GM19351 (cell line): ENCODE measurements at regions not wholly inside any gene's neighbourhood (a gene's known extent, or its start where the extent isn't known, plus 50 kb on each side); places are given as distances from the start of the nearest gene placed in this dataset.
"Not testable (repeated sequence)": the region's sequence is repeated elsewhere in the genome, so short reads cannot be mapped to it uniquely, and the experiment has no call there.

Source experiments
- ATAC-seq: cut with Tn5 transposase; IDR thresholded peaks from one replicate; pipeline ENCODE4 v1.9.1; 2021; ENCODE audit warnings: mild to moderate bottlenecking, moderate library complexity; ENCODE audit not compliant: unreplicated experiment

DNA sequence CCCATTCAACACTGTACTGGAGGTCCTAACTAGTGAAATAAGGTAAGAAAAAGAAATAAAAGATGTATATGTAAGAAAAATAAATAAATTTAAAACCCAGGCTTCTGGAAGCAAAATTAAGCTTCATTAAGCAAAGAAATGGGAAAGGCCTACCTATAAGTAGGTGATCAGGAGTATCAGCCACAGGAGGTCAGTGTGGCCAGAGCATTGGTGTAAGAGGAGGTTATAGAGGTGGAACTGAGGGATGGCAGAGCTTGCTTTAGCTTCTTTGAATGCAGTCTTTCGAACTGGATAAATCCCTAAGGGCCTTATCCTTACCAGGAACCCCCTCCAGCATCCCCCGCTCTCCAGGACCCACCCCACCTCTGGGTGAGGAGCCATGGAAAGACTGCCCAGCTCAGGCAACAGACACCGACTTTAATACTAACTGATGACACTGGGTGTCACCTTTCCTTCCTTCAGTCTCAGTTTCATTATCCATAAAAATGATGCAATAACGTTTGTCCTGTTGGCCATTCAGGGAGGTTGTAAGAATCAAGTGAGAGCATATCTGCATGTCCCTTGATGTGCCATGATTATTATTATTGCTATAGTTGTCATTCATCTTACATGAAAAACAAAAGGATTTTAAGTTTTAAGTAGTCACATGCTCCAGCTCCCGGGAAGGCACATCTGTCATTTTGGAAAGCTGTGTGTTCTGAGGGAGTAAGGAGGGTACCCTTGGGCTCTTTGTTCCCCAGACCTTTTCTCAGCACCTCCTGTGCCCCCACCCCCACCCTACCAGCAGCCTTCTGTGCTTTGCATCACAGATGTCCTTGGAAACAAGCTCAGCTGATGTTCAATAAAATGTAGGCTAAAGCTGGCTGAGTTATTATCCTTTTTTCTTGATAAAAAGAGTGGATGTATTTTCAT, 50.8 kb upstream of the CTNNA1 start:
- ATAC-seq: no peak

DNA sequence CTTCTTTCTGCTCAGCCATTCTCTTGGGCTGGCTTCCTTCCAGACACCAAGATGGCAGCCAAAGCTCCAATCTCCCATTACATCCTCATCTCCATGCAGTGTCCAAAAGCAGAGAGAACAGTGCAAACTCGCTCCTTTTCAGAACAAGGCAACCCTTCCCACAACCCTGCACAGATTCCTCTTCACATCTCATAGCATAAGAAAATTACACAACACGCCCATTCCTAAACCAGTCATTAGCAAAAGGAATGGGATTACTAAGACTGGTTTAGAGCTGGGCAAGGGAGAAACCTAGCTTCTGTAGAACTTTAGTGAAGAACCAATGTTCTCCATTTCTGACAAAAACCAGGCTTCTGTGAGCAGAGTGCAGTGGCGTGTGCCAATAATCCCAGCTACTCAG, 51.5 kb upstream of the CTNNA1 start:
- ATAC-seq: no peak

DNA sequence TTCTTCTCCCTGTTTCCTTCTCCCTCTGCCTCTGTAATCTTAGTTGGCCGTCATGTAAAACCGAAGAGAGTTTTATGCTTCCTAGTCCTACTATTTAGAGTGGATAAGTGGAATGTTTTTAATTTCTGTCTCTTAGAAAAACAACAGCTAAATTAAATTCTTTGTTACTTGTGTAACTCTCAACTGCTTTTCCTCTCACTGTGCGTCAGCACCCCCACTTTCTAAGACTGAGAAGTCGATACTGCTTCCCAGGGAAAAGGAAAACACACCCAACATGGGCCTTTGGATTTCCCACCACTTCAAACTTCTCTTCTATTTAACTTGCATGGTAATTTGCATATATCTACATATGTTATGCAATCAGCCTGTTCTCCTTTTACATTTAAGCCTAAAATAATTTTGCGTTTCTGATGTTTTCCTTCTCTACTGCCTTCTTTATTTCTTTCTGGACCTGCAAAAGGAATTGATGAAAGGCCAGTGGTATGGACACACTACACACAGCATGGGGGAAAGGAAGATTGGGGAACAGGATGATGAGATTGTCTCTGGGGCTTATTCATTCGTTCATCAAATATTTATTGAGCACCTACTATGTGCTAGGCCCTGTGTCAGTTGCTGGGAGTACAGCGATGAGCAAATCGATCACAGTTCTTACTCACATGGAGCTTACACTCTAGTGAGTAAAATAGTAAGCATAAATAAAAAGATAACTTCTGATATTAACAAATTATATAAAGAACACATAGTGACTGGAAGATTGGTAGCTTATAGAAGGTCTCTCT, 52.5 kb upstream of the CTNNA1 start:
- no peak for ATAC-seq

DNA sequence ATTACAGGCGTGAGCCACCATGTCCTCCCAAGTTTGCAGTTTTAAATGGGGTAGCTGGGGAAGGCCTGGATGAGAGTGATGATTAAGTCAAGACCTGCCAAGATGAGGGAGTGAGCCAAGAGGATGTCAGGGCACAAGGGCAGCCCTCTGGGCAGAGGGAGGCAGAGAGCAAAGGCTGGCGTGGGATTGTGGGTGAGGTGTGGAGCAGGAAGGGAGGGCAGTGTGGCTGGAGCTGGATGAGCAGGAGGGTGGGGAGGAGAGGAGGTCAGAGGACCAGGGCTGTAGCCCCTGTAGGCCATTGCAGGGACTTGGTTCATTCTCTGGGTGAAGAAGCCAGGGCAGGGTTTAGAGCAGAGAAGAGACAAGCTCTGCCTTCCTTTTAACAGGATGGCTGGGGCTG, 53.7 kb upstream of the CTNNA1 start:
- ATAC-seq: no peak

DNA sequence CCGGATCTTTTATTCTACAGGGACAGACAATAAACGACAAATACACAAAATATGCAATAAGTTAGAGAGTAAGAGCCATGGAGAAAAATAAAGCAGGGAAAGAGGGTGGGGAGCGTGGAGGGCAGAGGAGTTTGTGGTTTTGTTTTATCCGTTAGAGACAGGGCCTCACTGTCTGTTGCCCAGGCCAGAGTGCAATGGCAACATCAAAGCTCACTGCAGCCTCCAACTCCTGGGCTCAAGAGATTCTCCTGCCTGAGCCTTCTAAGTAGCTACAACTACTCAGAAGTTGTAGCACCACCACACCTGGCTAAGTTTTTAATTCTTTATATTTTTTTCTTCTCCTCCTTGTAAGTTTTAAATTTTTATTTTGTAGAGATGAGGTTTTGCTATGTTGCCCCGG, 54.5 kb upstream of the CTNNA1 start:
- no peak for ATAC-seq

DNA sequence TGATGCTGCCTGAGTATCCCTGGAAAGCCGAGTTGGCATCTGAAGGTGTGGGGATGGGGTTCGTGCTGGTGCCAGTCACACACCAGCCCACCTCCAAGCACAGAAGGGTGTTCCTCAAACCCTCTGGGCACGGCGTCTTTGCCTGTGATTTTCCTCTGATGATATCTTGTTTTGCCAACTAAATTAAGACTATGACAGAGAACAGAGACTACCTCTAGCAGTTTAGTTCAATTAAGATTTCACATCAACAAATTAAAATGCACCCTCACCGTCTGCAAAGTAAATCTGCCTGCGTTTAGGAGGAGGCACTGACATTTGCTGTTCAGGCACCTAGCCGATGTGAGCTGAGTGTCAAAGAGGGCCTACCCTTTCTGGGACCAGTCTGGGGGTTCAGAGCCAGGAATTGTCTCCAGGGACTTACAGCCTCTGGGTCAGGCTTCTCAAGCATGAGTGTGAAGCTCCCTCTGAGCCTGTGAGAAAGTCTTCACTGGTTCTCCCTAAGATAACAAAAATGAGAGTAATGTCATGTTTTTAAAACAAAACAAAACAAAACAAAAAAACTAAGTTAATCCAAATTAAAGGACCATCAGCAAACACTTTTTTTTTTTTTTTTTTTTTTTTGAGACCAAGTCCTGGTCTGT, 55.4 kb upstream of the CTNNA1 start:
- no peak for ATAC-seq

DNA sequence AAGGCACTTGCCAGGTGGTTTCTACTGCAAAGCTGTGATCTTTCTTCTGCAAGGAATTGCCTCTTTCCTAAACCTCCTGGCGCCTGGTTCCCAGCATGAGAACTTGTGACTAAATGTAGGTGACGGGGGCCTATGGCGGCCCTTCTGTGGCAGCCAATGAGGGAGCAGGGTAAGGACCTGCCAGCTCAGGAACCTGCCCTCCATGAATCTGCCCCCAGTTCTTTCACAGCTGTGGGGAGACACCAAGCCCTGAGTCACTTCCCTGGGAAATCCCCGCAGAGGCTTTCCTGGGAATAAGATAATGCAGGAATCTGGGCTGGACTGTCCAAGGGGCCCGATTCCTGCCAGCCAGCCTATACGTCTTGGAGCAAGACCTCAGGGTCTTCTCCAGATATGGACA, 56.7 kb upstream of the CTNNA1 start:
- ATAC-seq: no peak

DNA sequence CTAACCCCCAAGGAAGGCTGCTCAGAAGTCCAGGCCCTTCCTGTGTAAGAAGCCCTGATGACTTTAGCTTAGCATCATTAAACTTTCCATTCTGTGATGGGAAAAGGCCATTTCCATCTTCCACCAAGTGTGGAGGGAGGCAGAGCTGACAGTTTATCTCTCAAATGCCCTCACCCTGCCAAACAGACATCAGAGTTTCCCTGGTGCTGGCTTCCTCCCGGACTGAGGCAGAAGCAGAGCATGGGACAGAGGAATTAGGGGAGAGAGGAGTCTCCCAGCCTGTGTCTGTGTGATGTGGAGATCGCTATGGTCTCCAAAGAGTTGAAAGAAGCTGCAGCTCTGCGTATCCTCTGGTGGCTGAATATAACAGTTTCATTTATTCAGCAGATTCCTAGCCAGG, 57.4 kb upstream of the CTNNA1 start:
- ATAC-seq: no peak

DNA sequence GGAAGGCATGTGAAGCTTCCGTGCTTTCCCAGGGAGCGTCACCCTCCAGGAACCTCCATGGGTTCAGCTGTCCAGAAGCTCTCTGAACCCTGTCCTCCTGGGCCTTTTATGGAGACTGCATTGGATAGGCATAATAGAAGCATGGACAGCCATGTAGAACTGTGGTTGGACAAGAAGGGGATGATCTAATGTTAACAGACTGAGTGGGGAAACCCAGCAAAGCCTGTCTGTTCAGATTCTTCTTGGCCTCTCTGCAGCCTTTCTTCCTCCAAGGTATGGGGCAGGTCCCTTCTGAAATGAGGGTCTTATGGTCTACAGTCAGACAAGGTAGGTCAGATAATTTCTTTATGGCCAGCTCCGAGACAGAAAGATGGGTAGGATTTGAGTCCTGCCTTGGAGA, 59.1 kb upstream of the CTNNA1 start:
- ATAC-seq: no peak

DNA sequence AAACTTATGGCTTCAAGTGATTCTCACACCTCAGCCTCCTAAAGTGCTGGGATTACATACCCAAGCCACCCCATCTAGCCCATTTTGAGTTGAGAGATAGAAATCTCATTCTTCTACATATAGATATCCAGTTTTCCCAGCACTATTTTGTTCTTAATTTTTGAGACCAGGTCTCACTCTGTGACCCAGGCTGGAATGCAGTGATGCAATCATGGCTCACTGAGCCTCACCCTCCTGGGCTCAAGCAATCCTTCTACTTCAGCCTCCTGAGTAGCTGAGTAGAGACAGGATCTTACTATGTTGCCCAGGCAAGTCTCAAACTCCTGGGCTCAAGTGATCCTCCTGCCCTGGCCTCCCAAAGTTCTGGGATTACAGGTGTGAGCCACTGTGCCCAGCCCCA, 60.9 kb upstream of the CTNNA1 start:
- ATAC-seq: no peak

DNA sequence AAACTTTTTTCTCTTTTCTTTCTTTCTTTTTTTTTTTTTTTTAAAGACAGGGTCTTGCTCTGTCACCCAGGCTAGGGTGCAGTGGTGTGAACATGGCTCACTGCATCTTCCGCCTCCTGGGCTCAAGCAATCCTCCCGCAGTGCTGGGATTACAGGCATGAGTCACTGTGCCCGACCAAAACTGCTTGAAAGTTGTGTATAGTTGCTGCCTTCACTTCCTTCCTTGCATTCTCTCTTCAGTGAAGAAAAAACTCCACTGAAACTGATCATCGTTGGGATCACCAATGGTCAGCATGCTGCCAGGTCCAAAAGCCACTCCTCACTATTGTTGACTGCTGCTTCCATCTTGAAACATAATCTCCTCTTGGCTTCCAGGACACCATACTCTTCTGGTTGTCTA, 66.6 kb upstream of the CTNNA1 start:
- ATAC-seq: no peak

DNA sequence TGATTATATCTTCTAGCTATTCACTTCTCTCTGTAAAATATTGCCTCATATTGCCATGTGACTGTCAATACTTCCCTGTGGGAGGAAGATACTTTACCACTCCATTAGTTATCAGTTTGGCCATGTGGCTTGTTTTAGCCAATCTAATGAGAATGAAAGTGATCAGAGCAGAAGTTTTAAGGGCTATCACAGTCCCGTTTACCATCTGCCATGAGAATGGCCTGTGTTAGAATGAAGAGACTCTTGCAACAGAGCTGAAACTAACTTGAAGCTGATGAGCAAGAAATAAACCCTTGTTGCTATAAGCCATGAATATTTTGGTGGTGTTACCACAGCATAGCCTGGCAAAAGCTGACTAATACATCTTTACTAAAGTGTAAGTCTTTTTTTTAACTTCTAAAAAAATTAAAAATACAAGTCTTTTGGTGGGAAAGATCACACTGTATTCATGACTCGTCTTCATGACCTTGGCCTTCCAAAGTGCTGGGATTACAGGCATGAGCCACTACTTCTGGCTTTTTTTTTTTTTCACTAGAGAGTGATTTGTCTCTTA, 68.0 kb upstream of the CTNNA1 start:
- ATAC-seq: no peak

DNA sequence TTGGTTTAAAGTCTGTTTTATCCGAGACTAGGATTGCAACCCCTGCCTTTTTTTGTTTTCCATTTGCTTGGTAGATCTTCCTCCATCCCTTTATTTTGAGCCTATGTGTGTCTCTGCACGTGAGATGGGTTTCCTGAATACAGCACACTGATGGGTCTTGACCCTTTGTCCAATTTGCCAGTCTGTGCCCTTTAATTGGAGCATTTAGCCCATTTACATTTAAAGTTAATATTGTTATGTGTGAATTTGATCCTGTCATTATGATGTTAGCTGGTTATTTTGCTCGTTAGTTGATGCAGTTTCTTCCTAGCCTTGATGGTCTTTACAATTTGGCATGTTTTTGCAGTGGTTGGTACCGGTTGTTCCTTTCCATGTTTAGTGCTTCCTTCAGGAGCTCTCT, 70.8 kb upstream of the CTNNA1 start:
- not testable (repeated sequence) for ATAC-seq

DNA sequence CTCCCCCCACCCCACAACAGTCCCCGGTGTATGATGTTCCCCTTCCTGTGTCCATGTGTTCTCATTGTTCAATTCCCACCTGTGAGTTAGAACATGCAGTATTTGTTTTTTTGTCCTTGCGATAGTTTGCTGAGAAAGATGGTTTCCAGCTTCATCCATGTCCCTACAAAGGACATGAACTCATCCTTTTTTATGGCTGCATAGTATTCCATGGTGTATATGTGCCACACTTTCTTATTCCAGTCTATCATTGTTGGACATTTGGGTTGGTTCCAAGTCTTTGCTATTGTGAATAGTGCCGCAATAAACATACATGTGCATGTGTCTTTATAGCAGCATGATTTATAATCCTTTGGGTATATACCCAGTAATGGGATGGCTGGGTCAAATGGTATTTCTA, 74.4 kb upstream of the CTNNA1 start:
- ATAC-seq: not testable (repeated sequence)

DNA sequence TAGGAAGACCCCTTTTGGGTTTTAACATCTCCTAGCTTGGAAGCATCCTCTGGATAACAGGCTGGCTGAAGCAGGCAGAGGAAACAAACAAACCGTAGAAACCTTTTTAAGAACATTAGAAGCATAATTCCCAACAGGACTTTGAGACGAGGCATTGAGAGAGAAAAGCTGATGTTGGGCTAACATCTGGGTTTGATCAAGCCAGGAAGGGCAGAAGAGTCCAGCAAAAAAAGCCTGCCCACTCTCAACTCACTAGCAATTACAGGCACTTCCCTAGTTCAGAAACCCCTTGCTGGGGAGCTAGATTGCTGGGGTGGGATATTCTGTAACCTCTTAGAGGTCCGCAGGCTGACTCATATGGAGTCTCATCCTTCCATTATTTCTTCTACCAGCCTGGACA, 75.4 kb upstream of the CTNNA1 start:
- ATAC-seq: no peak

DNA sequence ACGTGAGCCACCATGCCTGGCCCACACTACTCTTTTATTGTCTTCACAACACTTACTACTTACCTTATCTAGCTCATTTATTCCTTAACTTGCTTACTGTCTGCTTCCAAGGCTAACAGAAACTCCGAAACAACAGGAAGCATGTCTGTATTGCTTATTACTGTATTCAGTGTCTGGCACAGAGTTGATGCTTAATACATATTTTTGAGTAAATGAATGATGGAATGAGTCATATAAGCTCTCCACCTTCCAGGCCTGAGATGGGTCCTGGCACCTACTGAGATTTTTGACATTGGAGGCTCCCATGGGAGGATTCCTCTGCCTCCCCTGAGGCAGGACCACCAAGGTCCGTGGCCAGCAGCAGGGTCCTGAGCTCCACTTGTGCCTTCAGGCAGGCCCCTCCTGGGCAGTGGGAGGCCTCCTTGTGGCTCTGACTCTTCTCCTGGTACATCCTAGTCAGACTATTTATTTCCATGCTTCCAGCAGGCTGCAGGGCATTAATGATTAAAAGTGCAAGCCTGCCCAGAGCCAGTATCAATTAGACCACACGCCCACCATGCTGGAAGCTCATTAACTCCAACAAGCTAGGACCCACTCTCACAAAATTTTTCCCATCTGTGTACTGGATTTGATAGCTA, 76.5 kb upstream of the CTNNA1 start:
- ATAC-seq: no peak

DNA sequence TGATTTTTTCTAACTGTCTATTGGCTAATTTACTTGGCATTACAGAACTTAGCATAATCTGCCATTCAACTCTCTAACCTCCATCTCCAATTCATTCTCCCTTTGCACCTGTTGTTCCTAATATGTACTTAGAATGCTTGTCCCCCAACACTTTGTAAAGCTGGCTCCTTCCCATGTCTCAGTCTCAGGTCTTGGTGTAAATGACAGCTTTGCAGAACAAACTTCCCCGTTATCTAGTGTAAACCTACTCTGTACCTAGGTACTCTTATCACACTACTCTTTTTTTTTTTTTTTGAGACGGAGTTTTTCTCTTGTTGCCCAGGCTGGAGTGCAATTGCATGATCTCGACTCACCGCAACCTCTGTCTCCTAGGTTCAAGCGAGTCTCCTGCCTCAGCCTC, 77.2 kb upstream of the CTNNA1 start:
- ATAC-seq: no peak

DNA sequence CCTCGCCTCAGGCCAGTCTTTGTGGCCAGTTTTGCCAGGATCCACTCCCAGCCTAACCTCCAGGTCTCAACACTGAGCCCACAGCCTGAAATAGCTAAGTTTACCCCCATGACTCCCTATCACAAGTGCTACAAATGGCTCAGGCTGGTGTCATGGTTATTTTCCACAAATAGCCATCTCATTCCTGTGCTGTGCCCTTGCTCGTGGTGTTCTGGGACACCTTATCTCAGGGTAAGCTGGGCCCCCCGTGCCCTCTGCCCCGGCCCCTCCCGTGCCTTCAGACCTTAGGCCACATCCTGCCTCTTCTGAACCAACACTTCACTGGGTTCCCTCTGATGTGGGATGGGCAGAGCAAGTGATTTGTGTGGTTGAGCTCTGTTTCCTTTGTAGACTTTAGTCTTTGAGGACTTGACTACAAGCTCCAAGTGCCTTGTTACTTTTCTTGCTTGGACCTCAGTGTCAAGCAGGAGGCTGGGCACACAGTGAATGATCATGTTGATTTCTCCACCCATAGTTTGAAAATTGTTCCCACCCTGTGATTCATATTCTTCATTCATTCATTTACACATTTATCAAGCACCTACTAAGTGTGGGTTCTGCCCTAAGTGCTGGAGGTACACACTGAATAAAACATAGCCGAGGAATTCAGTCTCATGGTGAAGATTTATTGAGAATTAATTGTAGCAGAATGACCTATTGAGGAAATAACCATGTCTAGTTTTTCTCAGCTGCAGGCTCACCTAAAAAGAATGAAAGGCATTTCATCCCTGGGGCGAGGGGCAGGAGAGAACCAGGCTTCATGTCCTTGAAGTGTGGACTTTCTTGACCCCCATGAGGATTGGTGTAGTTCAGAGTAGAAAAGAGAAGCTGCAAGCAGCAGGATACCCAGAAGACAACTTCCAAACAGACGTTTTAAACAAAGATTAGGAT, 84.5 kb upstream of the CTNNA1 start:
- no peak for ATAC-seq

DNA sequence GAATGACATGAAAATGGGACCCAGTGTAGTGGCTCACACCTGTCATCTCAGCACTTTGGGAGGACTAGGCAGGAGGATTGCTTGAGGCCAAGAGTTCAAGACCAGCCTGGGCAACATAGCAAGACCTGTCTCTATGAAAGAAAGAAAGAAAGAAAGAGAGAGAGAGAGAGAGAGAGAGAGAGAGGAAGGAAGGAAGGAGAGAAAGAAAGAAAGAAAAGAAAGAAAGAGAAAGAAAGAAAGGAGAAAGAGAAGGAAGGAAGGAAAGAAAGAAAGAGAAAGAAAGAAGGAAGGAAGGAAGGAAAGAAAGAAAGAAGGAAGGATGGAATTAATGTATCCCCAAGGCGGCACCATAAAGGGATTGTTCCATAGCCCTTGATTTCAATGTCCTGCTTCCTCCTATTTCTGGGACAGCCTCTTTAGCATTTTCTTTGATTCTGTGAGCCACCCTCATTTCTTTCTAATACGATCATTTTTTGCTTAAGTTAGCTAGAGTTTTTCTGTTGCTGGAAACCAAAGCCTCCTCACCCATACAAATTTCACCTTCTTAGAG, 85.4 kb upstream of the CTNNA1 start:
- ATAC-seq: not testable (repeated sequence)
